GM12872 (cell line): ENCODE measurements at regions not wholly inside any gene's neighbourhood (a gene's known extent, or its start where the extent isn't known, plus 50 kb on each side); places are given as distances from the start of the nearest gene placed in this dataset.

Source experiments
- CTCF ChIP-seq: IDR thresholded peaks from 3 replicates; pipeline ENCODE4 v1.5.1; 2011; ENCODE audit warnings: low read depth, mild to moderate bottlenecking, low read length, moderate library complexity; ENCODE audit not compliant: insufficient read depth

- no peak for TF ChIP-seq CTCF
Observed at GRCh38 chr1:78432016-78432415, 58.8 kb upstream of the PTGFR start.

GRCh38 chr1:78434351-78434750 is 56.4 kb upstream of the PTGFR start:
- TF ChIP-seq CTCF = no peak

- TF ChIP-seq CTCF = no peak
Observed at GRCh38 chr1:78436961-78437360, 53.8 kb upstream of the PTGFR start.

GRCh38 chr1:78437396-78437795 is 53.4 kb upstream of the PTGFR start:
- TF ChIP-seq CTCF = no peak

- no peak for TF ChIP-seq CTCF
Observed at GRCh38 chr1:78437941-78438340, 52.8 kb upstream of the PTGFR start.

GRCh38 chr1:78440381-78440793 is 50.4 kb upstream of the PTGFR start:
- no peak for TF ChIP-seq CTCF
